H4 (cell line): ENCODE measurements at regions not wholly inside any gene's neighbourhood (a gene's known extent, or its start where the extent isn't known, plus 50 kb on each side); places are given as distances from the start of the nearest gene placed in this dataset.
A peak's percentile ranks its signal among the peaks of the same experiment; 100 is the strongest.
"Not testable (repeated sequence)": the region's sequence is repeated elsewhere in the genome, so short reads cannot be mapped to it uniquely, and the experiment has no call there.

ENCODE experiments used
- DNase-seq: peaks from one replicate; pipeline ENCODE4 v3.0.0-alpha.2; 2015; ENCODE audit warnings: low spot score

DNA sequence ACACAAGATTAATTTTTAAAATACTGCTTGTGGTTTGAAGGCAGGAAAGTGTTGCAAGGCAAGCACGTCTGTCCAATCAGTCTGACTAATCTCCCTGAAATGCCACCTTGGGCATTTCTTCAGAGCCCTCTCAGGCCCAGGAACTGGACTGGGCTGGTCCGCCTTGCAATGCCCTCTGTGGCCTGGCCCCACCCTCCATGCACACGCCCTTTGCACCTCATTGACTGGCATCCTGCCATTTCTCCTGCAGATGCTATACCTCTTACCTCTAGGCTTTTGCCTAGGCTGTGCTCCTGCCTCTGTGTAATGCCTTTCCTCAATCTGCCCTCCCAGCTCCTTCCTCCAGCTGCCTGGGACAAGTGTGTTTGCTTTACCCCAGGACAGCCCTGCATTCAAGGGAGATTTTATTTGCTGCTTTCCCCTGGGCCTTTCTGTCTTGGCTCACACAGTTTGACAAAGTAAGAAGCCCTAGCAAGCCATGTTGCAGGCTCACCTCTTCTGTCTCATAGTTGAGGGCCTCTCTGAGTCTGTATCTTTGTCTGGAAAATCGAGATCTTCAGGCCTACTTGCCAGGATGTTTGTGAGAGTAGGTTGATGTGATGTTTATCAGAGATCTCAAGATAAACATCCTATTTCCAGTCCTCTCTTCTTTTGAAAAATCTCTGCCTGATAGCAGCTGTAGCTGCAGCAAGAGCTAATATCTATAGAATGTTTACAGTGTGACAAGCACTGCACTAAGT lies 149.2 kb upstream of the JUN start:
- DNase-seq: peak; percentile 72

DNA sequence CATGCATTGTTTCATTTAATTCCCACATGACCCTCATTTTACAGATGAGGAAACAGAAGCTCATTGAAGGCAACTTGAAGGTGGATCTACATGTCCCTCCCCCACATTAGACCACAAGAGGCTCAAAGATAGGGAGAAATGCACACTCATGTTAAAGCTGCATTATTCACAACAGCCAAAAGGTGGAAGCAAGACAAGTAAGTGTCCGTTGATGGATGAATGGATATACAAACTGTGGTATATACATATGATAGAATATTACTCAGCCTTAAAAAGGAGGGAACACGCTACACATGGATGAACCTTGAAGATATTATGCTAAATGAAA lies 149.7 kb upstream of the JUN start:
- DNase-seq: peak; percentile 42

DNA sequence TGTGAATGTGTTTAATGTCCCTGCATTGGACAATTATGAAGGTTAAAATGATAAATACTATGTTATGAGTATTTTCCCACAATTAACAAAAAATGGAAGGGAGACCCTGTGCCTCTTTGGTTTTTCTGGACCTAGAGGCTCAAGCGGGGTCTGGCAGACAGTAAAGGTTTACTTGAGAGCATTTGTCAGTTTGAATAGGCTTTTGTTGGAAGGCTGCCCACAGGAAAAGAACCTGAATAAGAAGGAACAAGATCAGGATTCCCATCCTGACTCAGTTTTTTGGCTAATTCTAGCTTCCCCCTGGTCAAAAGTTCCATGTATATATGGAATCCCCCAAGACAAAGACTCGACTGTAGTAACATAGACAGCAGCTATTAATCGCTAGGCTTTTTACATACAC lies 150.9 kb upstream of the JUN start:
- no peak for DNase-seq

DNA sequence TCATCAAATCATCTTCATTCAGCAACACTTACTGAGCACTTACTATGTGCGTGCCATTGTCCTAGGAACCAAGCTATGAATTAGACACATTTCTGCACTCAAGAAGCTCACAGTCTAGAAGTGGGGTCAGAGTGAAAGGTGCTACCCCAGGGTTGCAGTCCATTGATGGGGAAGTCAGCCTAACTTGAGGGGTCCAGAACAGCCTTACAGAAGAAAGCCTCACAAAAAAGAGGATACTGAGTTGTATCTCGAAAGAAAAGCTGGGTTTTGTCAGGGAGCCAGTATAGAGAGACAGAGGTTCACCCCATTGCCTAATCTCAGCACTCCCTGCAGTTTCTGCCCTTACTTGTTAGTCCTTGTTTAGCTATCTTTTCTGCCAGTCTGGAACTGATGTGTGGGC lies 153.1 kb upstream of the JUN start:
- no peak for DNase-seq

DNA sequence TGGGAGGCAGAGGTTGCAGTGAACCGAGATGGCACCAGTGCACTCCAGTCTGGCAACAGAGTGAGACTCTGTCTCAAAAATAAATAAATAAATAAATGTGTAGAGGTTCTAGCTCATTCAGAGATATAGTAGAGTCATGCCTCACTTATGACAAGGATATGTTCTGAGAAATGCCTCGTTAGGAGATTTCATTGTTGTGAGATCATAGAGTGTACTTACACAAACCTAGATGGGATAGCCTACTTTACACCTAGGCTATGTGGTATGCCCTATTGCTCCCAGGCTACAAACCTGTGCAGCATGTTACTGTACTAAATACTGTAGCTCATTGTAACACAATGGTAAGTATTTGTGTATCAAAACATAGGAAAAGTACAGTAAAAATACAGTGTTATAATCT lies 155.3 kb upstream of the JUN start:
- no peak for DNase-seq

DNA sequence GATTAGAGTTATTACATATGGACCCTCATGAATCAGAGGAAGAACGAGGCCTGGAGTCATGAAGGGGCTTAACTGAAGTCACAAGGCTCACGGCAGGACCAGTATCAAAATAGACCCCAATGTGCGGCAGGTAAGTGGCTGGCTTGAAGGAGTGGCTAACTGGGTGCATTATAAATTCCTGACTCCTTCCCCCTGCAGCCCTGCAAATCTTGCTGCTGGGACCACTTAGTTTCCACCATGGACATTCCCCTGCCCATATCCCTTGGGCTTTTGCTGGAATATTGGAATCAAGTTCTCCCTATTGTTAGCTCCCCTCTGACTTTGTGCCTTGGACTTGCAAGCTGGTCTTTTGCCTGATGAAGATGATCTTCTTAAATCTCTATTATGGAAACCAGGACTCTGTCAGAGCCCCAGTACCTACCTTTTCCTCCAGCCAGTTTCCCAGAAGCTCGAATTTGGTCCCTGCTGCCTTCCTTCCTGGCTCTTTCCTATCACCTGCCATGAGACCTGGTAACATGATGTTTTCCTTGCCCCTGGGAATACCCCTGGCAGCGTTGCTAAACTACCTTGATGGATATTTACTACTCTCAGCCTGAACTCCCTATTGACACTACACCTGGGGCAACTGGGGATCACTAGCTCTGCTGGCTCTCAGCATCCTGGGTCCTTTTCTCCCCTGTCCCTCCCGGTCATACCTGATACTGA lies 156.0 kb upstream of the JUN start:
- no peak for DNase-seq

DNA sequence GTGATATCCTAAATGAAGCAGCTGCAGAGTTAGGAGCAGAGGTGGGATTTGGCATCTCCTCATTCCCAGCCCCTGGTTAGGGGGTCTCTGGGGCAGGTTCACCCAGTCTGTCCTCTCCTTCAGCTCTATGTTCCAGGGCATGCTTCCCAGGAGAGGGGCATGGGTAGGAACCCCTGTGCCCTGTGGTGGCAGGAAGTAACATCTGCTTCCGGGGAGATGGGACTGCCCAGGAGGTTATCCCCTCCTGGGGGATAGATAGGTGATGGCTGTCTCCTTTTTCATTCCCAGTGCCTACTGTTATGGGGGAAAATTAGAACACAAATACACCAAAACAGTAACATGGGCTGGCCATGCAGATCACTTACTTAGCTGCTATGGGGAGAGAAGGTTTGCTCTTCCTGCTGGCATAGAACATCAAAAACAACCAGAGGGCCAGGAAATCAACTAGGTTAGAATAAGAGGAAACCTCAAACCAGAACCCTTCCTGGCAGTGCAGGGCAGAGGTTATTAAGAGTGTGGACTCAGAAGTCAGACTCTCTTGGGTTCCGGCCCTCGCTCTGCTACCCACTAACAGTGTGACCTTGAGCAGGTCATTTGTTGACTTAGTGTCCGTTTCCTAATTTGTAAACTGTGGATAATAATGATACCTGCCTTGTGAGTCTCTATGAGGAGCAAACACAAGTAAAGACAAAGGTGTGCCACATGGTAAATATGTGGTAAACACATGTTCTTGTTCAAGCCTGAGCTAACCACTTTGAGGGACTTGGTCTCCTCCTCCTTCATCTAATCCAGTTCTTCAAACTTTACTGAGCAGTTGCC lies 157.8 kb upstream of the JUN start:
- no peak for DNase-seq

DNA sequence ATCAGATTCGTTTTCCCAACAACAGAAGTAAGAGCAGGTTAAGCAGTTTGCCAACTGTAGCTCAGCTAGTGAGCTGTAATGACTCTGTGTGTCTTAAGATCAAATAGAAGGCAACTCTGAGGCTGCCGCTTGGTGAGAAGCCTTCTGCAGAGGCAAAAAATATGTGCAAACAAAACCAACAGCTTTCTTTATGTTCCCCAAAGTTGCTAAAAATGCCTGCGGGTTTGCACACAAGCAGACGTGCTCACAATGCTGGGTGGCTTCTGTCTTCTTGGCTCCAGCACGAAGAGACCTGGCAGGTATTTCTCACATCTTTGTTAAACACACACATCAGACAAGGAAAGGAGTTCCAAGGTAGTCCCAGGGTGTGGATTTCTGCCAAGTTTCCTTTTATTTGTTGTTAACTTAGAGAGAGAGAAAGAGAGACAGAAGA lies 158.9 kb upstream of the JUN start:
- DNase-seq: no peak

DNA sequence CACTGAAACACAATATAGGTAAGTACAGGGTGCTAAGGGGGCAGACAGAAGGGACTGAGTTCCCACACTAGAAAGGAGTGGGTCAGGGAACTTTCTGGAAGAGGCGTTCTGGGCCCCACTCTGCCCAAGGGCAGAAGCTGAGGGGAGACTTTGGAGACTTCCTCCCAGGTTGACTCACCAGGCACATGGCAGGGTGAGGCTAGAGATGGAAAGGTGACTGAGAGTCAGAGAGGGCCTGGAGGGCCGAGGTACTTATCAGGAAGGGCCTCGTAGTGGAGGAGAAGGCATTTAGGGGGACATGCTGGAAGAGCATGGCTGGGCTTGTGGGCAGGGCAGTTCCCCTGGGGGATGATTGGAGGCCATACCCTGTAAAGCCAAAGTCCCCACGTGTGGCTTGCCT lies 159.9 kb upstream of the JUN start:
- no peak for DNase-seq

DNA sequence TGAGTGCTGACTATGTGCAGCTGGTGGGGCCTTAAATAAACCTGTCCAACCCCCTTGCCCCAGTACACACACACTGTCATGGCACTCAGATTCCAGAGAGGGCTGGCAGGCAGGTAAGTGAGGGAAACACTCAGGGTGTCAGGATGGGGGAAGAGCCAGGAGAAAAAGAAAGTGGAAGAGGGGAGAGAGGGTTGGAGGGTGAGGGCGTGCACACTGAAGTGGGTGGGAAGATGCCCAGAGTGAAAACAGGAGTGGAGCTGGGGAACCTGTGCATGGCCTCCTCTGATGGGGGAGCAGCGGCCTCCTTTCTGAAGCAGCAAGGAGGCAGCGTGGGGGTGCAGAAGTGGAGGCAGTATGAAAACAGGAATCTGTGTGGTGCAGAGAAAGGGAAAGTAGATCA lies 160.6 kb upstream of the JUN start:
- DNase-seq: no peak

DNA sequence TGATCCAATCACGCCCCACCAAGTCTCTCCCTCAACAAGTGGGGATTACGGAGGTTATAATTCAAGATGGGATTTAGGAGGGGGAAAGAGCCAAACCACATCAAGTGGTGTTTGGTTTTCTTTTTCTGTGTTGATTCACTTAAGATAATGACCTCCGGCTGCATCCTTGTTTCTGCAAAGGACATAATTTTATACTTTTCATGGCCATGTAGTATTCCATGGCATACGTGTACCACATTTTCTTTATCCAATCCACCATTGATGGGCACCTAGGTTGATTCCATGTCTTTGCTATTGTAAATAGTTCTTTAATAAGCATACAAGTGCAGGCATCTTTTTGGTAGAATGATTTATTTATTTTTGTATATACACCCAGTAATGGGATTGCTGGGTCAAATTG lies 162.5 kb upstream of the JUN start:
- DNase-seq: no peak

DNA sequence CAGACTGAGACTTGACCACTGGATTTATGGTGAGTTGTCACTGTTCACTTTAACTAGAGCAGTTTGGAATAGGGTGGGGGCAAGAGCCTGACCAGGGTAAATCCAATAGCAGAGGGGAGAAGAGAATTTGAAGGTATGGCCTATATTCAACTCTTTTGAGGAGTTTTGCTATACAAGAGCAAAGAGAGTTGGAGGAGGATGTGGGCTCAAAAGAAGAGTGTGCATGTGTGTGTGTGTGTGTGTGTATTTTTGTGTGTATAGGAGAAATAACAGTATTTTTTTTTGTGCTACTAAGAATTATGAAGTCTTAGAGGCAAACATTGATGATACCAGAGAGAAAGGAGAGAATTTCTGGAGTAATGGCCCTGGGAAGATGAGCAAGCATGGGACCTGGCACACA lies 164.8 kb upstream of the JUN start:
- DNase-seq: no peak

DNA sequence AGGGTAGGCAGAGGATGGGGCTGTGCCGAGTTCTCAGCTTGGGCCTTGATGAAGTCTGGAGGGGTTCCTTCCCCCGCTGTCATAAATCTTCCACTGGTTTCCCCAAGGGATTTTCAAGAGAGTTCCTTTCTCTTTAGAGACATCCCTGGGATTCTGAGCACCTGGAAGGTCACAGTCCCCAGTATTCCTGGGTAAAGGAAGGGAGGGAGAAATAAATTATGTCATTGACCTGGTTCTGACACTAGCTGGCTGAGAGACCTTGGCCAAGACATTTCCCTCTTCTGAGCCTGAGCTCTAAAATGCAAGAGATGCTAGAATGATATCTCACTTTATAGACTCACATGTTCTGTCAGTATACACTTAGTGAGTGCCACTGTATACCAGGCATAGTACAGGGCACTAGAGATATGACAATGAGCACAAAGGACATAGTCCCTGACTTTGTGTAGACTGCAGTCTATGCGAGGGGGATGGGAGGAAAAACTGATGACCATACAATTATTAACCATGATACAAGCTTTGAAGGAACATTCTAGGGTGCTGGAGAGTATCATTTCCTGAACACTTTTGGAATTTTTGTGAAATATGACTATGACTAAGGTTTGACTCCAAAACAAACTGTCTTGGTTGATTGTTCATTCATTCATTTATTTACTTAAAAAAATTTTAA lies 165.8 kb upstream of the JUN start:
- no peak for DNase-seq

DNA sequence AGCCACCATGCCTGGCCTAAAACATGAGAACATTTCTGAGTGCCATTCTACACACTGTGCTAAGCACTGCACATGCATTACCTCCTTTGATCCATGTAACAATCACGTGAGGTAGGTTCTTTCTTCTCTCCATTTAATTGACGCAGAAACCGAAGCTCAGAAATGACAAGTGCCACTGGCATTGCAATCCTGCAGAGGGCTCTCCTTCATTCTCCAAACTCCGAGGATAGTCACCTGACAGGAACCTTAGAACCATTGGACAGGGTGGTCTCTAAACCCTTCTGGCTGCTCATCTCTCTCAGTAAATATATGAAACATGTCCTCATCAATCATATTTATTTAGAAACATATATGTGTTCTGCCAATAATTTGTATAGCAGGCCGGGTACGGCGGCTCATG lies 167.1 kb upstream of the JUN start:
- no peak for DNase-seq

DNA sequence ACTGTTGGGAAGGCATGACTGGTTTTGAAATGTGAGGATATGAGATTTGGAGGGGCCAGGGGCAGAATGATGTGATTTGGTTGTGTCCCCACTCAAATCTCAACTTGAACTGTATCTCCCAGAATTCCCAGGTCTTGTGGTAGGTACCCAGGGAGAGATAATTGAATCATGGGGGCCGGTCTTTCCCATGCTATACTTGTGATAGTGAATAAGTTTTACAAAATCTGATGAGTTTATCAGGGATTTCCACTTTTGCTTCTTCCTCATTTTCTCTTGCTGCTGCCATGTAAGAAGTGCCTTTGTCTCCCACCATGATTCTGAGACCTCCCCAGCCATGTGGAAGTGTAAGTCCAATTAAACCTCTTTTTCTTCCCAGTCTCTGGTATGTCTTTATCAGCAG lies 170.1 kb upstream of the JUN start:
- DNase-seq: not testable (repeated sequence)

DNA sequence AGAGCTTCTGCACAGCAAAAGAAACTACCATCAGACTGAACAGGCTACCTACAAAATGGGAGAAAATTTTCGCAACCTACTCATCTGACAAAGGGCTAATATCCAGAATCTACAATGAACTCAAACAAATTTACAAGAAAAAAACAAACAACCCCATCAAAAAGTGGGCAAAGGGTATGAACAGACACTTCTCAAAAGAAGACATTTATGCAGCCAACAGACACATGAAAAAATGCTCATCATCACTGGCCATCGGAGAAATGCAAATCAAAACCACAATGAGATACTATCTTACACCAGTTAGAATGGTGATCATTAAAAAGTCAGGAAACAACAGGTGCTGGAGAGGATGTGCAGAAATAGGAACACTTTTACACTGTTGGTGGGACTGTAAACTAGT lies 179.4 kb upstream of the JUN start:
- not testable (repeated sequence) for DNase-seq

DNA sequence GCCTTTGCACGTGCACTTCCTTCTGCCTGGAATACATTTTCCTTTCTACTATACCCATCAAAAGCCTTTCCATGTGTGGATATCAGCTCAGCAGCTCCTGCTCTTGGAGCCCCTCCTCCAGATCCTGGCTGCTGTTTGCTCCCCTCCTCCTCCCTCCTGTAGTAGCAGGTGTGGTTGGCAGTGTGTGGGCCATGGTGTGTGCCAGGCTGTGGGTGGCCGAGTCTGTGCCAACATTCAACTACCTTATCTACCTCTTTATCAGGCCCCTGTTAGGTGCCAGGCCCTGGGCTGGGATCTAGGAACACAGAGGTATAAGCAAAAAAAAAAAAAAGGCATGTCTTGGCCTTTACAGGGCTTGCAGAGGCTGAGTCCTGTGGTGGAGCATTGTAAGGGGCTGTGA lies 180.6 kb upstream of the JUN start:
- no peak for DNase-seq

DNA sequence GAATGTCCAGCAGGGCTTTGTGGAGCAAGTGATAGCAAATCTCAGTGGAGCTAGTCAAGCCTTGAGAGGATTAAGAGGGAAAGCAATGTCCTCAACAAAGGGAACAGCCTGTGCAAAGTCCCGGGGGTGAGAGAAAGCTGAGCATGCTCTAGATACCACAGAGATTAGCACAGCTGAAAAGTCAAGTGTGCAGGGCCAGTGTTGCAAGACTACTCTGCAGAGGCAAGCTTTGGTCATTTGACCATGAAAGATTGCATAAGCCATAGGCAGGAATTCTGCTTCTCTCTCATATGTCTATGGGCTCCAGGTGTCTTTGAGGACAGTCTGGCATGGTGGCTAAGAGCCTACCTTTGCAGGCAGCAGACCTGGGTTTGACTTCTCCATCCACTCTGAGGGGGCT lies 181.0 kb upstream of the JUN start:
- DNase-seq: no peak

DNA sequence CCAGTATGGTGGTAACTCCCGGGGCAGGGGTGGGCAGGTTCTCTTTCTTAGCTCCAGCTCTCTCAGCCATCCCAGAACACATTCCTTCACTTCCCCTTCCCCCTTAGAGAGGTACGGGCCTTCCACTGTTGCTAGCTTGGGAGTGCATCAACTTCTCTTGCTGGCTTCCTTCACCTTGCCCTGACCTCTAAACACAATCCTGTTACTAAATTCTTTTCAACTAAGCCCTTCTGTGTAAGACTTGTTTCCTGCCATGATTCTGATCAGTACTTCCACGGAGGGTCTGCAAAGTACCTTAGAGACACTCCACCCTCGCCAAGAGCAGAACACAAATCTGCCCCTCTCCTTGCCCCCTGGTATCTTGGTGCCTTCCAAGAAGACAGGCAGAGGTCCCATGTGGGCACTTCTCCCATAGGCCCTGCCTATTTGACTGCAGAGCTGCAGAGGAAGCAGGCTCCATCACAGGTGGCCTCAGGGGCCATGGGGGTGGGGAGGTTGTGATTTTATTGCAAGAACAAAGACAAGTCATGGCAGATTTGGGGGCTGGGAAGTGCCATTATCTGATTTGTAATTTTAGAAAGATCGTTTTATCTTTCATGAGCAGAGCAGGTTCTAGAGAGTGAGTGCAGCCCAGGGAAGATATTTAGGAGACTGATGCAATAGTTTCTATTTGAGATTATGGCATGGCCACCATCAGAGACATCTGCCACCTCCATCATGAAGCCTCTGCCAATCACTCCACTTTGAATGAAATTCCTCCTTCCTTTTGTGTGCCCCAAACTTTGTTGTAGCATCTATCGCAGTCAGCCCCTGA lies 182.5 kb upstream of the JUN start:
- no peak for DNase-seq

DNA sequence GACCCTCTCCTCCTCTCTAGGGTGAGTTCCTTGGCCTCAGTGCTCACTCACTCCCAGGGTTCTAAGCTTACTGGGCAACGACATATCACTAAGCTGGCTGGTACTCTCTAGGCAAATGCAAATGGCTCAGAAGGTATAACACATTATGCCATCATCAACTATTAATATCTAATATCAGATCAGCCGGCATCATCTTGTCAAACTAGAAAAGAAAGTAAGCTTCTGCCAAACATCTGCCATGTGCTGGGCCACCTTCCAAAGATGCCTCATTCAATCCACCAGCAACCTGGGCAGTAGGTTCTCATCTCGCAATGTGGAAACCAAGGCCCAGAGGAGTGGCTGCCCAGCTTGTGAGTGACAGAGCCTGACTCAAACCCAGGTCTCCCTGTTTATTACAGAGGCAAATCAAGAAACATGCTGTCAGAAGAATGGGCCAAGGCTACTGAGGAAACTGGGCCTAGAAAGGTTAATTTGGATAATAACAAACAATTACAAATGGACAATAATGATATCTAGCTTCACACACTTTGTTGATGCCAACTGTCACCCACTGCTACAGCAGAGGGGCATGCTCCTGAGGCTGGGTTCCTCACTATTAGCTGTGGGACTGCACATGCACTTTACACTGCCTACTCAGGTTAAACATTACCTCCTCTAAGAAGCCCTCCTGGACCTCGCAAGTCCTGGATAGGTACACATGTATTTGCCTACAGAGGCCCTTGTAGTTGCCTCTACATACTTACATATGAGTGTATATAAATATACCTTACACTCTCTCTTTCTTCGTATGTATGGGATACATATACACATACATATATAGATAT lies 183.3 kb upstream of the JUN start:
- no peak for DNase-seq
